Panc1 (cell line): ENCODE measurements at regions not wholly inside any gene's neighbourhood (a gene's known extent, or its start where the extent isn't known, plus 50 kb on each side); places are given as distances from the start of the nearest gene placed in this dataset.

ENCODE experiments used
- ATAC-seq: fragments of 200-7000 bp; cut with Tn5 transposase; 2 replicates; pipeline ENCODE4 v1.9.1; 2020; ENCODE audit warnings: mild to moderate bottlenecking, moderate library complexity
- BruUV-seq: library from RNA; stranded (reverse); fragments of 400-500 nt; replicated peaks from 2 replicates; lab custom pipeline; 2021; lab: Mats Ljungman, UMichigan
- CTCF ChIA-PET: fragments of 300-600 bp; sonication (Branson Sonifier 250); formaldehyde crosslinking; loops from one replicate; lab custom pipeline; 2022; ENCODE audit warnings: antibody characterized with exemption; lab: Charles Lee
- POLR2A ChIA-PET: fragments of 300-600 bp; sonication (Branson Sonifier 250); formaldehyde crosslinking; loops from one replicate; lab custom pipeline; 2022; ENCODE audit warnings: antibody characterized with exemption; lab: Charles Lee
- DNase-seq: peaks from one replicate; pipeline ENCODE4 v3.0.0-alpha.2; 2010; ENCODE audit warnings: low read depth, low spot score
- H3K27ac ChIP-seq: 2 replicates; pipeline ENCODE4 v1.5.1; 2011; ENCODE audit warnings: mild to moderate bottlenecking, low read length, inconsistent platforms
- H3K27me3 ChIP-seq: fragments of 200-500 bp; sonication (Bioruptor generic); 2 replicates; pipeline ENCODE4 v1.6.0; 2014; ENCODE audit warnings: low read length, inconsistent platforms; ENCODE audit not compliant: control insufficient read depth, insufficient read depth
- H3K36me3 ChIP-seq: fragments of 200-500 bp; sonication (Bioruptor generic); 2 replicates; pipeline ENCODE4 v1.5.1; 2014; ENCODE audit warnings: inconsistent platforms, mild to moderate bottlenecking, low read length, moderate library complexity; ENCODE audit not compliant: control insufficient read depth, insufficient read depth
- H3K4me1 ChIP-seq: 2 replicates; pipeline ENCODE4 v1.5.1; 2011; ENCODE audit warnings: inconsistent platforms, mild to moderate bottlenecking, low read length, moderate library complexity; ENCODE audit not compliant: control insufficient read depth, insufficient read depth
- H3K4me3 ChIP-seq, 2 experiments: 2 replicates each; pipeline ENCODE4 v1.5.1; 2011 to 2012; ENCODE audit warnings: low read depth in 2 of 2, low read length in 2 of 2, mild to moderate bottlenecking in 2 of 2, inconsistent platforms in 1 of 2, moderate library complexity in 1 of 2
- H3K9me3 ChIP-seq: fragments of 200-500 bp; sonication (Bioruptor generic); 2 replicates; pipeline ENCODE4 v1.5.1; 2014; ENCODE audit warnings: low read depth, mild to moderate bottlenecking, inconsistent platforms, low read length, moderate library complexity; ENCODE audit not compliant: control insufficient read depth, insufficient read depth
- POLR2AphosphoS5 ChIP-seq: IDR thresholded peaks from 2 replicates; pipeline ENCODE4 v1.6.1; 2012; ENCODE audit warnings: mild to moderate bottlenecking, low read depth, low read length, moderate library complexity
- SIN3A ChIP-seq: IDR thresholded peaks from 2 replicates; pipeline ENCODE4 v1.6.1; 2012; ENCODE audit warnings: low read depth, mild to moderate bottlenecking, low read length, moderate library complexity, borderline replicate concordance; ENCODE audit not compliant: insufficient read depth
- TCF7L2 ChIP-seq: IDR thresholded peaks from 2 replicates; pipeline ENCODE4 v1.6.1; 2011; ENCODE audit warnings: mild to moderate bottlenecking, low read depth, low read length, inconsistent platforms
- in situ Hi-C: cut with HindIII; loops from 2 replicates; pipeline ENCODE4 v1.10.0; 2016; ENCODE audit warnings: low sequenced_read_pairs, low pct_unique_long_range_greater_than_20kb
- intact Hi-C: fragments of 100-400 bp; cut with micrococcal nuclease; formaldehyde crosslinking; loops from one replicate; pipeline ENCODE4 v1.10.0; 2022; ENCODE audit not compliant: unreplicated experiment
- TF ChIP-seq, protein P1 (sequence below): fragments of 450-650 bp; IDR thresholded peaks from 2 replicates; pipeline ENCODE4 v1.5.1; 2017; ENCODE audit warnings: mild to moderate bottlenecking
- TF ChIP-seq, protein P2 (sequence below), 2 experiments: IDR thresholded peaks; 2 replicates each; pipeline ENCODE4 v1.6.1; 2011 to 2012; ENCODE audit warnings: low read depth in 2 of 2, control low read depth in 1 of 2, low read length in 1 of 2, mild to moderate bottlenecking in 1 of 2, moderate library complexity in 1 of 2; ENCODE audit not compliant: insufficient read depth in 1 of 2

DNA sequence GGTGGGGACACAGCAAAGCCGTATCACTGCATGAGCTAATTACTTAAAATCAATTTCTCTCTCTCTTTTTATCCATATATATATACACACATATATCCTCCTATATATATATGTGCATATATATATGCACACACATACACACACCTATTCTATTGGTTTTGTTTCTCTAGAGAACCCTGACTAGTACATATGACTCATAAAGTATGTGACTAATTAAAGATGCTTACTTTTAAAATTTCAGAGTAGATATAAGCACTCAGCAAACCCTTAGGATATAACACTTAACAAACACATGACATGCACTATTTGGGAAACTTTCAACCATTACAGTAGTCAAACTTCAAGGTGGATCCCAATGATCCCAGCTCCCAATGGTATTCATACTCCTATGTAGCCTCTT, 732.6 kb downstream of the ROBO2 start:
- CTCF ChIA-PET = no interaction called here
- POLR2A ChIA-PET = no interaction called here
- H3K4me1 ChIP-seq = no peaks in the 10 kb centered on the region
- DNase-seq = no peak
- intact Hi-C loops (no loop called here), in situ Hi-C loops (no loop called here)
- H3K9me3 ChIP-seq = no peaks in the 10 kb centered on the region
- no TSS peak for BruUV-seq
- H3K36me3 ChIP-seq = no peaks in the 10 kb centered on the region
- TF ChIP-seq POLR2AphosphoS5 (no peak), SIN3A (no peak), TCF7L2 (no peak)
- TF ChIP-seq, protein P1, sequence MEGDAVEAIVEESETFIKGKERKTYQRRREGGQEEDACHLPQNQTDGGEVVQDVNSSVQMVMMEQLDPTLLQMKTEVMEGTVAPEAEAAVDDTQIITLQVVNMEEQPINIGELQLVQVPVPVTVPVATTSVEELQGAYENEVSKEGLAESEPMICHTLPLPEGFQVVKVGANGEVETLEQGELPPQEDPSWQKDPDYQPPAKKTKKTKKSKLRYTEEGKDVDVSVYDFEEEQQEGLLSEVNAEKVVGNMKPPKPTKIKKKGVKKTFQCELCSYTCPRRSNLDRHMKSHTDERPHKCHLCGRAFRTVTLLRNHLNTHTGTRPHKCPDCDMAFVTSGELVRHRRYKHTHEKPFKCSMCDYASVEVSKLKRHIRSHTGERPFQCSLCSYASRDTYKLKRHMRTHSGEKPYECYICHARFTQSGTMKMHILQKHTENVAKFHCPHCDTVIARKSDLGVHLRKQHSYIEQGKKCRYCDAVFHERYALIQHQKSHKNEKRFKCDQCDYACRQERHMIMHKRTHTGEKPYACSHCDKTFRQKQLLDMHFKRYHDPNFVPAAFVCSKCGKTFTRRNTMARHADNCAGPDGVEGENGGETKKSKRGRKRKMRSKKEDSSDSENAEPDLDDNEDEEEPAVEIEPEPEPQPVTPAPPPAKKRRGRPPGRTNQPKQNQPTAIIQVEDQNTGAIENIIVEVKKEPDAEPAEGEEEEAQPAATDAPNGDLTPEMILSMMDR = no peak
- TF ChIP-seq, protein P2, sequence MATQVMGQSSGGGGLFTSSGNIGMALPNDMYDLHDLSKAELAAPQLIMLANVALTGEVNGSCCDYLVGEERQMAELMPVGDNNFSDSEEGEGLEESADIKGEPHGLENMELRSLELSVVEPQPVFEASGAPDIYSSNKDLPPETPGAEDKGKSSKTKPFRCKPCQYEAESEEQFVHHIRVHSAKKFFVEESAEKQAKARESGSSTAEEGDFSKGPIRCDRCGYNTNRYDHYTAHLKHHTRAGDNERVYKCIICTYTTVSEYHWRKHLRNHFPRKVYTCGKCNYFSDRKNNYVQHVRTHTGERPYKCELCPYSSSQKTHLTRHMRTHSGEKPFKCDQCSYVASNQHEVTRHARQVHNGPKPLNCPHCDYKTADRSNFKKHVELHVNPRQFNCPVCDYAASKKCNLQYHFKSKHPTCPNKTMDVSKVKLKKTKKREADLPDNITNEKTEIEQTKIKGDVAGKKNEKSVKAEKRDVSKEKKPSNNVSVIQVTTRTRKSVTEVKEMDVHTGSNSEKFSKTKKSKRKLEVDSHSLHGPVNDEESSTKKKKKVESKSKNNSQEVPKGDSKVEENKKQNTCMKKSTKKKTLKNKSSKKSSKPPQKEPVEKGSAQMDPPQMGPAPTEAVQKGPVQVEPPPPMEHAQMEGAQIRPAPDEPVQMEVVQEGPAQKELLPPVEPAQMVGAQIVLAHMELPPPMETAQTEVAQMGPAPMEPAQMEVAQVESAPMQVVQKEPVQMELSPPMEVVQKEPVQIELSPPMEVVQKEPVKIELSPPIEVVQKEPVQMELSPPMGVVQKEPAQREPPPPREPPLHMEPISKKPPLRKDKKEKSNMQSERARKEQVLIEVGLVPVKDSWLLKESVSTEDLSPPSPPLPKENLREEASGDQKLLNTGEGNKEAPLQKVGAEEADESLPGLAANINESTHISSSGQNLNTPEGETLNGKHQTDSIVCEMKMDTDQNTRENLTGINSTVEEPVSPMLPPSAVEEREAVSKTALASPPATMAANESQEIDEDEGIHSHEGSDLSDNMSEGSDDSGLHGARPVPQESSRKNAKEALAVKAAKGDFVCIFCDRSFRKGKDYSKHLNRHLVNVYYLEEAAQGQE (IDR thresholded peaks at IDR 0.05; ENCODE audit: insufficient read depth in 1 of 2, low read depth in 2 of 2, low read length in 1 of 2) = no peak
- ATAC-seq = no peak
- H3K4me3 ChIP-seq = no peak overlapping the region
- no peaks in the 10 kb centered on the region for H3K27me3 ChIP-seq
- no peak overlapping the region for H3K27ac ChIP-seq

DNA sequence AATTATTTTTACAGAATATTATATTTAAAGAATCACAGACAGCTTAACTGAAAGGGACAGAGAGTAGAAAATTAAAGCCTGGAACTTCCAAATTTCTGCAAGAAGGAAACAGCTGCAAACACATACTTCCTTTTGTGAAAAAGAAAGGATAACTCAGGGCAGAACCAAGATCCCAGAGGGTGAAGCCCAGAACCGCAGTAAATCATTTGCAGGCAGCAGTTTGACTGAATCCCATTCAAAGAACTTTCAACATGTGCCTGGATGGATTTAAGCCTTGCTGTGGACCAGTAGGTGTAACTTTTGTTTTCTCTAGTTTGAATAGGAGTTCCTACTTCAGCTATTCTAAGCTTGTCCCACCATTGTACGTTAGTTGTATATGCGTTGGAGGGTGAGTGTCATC, 733.2 kb downstream of the ROBO2 start:
- intact Hi-C loops = no loop called here
- no peaks in the 10 kb centered on the region for H3K36me3 ChIP-seq
- H3K4me1 ChIP-seq = no peaks in the 10 kb centered on the region
- no peaks in the 10 kb centered on the region for H3K9me3 ChIP-seq
- no peak overlapping the region for H3K27ac ChIP-seq
- no peak for DNase-seq
- in situ Hi-C loops = no loop called here
- BruUV-seq = no TSS peak
- TF ChIP-seq, protein P2 (IDR thresholded peaks at IDR 0.05; ENCODE audit: insufficient read depth in 1 of 2, low read depth in 2 of 2, low read length in 1 of 2) = no peak
- TF ChIP-seq POLR2AphosphoS5 (no peak), SIN3A (no peak), TCF7L2 (no peak)
- TF ChIP-seq, protein P1 = no peak
- no peak overlapping the region for H3K4me3 ChIP-seq
- ChIA-PET CTCF (no interaction called here), POLR2A (no interaction called here)
- ATAC-seq = no peak
- no peaks in the 10 kb centered on the region for H3K27me3 ChIP-seq
